ENCODE measurements at regions not wholly inside any gene's neighbourhood (a gene's known extent, or its start where the extent isn't known, plus 50 kb on each side); places are given as distances from the start of the nearest gene placed in this dataset.

- TF ChIP-seq CTCF (conservative IDR thresholded peaks at IDR 0.05; ENCODE audit: low read depth, low read length) (no peak), EZH2 (IDR thresholded peaks at IDR 0.05; ENCODE audit: borderline replicate concordance, low read depth, low read length, poor library complexity, severe bottlenecking) (peak; percentile 71)
Measured at GRCh38 chr1:65526049-65526556, 105.6 kb downstream of the LEPR start.

Data from A673 (cell line).